Stomach (tissue), 8 donors: ENCODE measurements at regions not wholly inside any gene's neighbourhood (a gene's known extent, or its start where the extent isn't known, plus 50 kb on each side); places are given as distances from the start of the nearest gene placed in this dataset.

Experiments used
- DNase-seq, 2 donors: peaks; one replicate each; pipeline versions ENCODE4 v3.0.0 to v3.0.0-alpha.2; 2013 to 2019
- H3K27ac ChIP-seq, 5 donors: fragments of 200-600 bp in 4 of 5; sonication (generic) in 4 of 5; one replicate each; pipeline ENCODE4 v1.5.1; 2013 to 2019; ENCODE audit warnings: mild to moderate bottlenecking in 1 of 5, moderate library complexity in 1 of 5
- H3K27me3 ChIP-seq, 3 donors: fragments of 200-600 bp; sonication (generic); one replicate each; pipeline ENCODE4 v1.5.1; 2017 to 2019; ENCODE audit warnings: mixed run types in 1 of 3
- H3K36me3 ChIP-seq, 4 donors: fragments of 200-600 bp; sonication (generic); 1 replicate in 3 of 4; 2 replicates in 1 of 4; pipeline ENCODE4 v1.5.1; 2016 to 2019
- H3K4me1 ChIP-seq, 4 donors: fragments of 200-600 bp; sonication (generic); one replicate each; pipeline ENCODE4 v1.5.1; 2016 to 2019
- H3K4me3 ChIP-seq, 4 donors: fragments of 200-600 bp; sonication (generic) in 3 of 4; one replicate each; pipeline ENCODE4 v1.5.1; 2016 to 2019; ENCODE audit warnings: mild to moderate bottlenecking in 1 of 4
- H3K9me3 ChIP-seq, 4 donors: fragments of 200-600 bp; sonication (generic); one replicate each; pipeline ENCODE4 v1.5.1; 2016 to 2019
- EP300 ChIP-seq: sonication (generic); formaldehyde crosslinking; IDR thresholded peaks from one replicate; pipeline ENCODE4 v1.6.1; 2017; ENCODE audit warnings: antibody characterized with exemption
- POLR2A ChIP-seq, 4 donors: fragments of 450-650 bp; IDR thresholded peaks; one replicate each; pipeline ENCODE4 v1.6.1; 2016; ENCODE audit warnings: antibody characterized with exemption in 4 of 4, control low read depth in 2 of 4, mild to moderate bottlenecking in 1 of 4, moderate library complexity in 1 of 4
- POLR2AphosphoS5 ChIP-seq, 3 donors: sonication (generic); formaldehyde crosslinking; IDR thresholded peaks; one replicate each; pipeline ENCODE4 v1.6.1; 2016; ENCODE audit warnings: antibody characterized with exemption in 3 of 3
- WGBS, 5 donors: extraction: QIAGEN DNeasy Blood & Tissue Kit in 3 of 5; methylation state at CpG; one replicate each; pipeline versions ENCODE4 v1.1.5 to v1.1.7; 2013 to 2018; 5-methylcytosine and 5-hydroxymethylcytosine counted together
- intact Hi-C: fragments of 100-400 bp; cut with DNase I; formaldehyde crosslinking; loops from one replicate; pipeline ENCODE4 v1.15.1; 2023; ENCODE audit warnings: low total_unique reads
- TF ChIP-seq, protein P1 (sequence below), 7 experiments: fragments of 450-650 bp in 4 of 7; fragments of 200-600 bp in 3 of 7; sonication (generic) in 3 of 7; IDR thresholded peaks; one replicate each; pipeline ENCODE4 v1.5.1; 2016 to 2019; ENCODE audit warnings: antibody characterized with exemption in 7 of 7, control low read depth in 2 of 7, mild to moderate bottlenecking in 1 of 7
- donor health status: healthy with polysubstance abuse.
- donor health status: Bipolar disorder and iron deficiency.
- donor health status: healthy.

- H3K27ac ChIP-seq: no peak overlapping the region
- WGBS, 5 donors: 44 to 70% (median 53%) methylated on average over 2 of the region's 2 CpGs
- no peak overlapping the region for H3K4me3 ChIP-seq
- H3K27me3 ChIP-seq: no peaks in the 10 kb centered on the region
- H3K4me1 ChIP-seq: no peaks in the 10 kb centered on the region
- DNase-seq: peak in 1 of 2 donors; percentile 42
- H3K9me3 ChIP-seq: no peaks in the 10 kb centered on the region
- no peaks in the 10 kb centered on the region for H3K36me3 ChIP-seq
- no peak for TF ChIP-seq POLR2A (IDR thresholded peaks at IDR 0.05)
- no peak for TF ChIP-seq EP300
- TF ChIP-seq, protein P1, sequence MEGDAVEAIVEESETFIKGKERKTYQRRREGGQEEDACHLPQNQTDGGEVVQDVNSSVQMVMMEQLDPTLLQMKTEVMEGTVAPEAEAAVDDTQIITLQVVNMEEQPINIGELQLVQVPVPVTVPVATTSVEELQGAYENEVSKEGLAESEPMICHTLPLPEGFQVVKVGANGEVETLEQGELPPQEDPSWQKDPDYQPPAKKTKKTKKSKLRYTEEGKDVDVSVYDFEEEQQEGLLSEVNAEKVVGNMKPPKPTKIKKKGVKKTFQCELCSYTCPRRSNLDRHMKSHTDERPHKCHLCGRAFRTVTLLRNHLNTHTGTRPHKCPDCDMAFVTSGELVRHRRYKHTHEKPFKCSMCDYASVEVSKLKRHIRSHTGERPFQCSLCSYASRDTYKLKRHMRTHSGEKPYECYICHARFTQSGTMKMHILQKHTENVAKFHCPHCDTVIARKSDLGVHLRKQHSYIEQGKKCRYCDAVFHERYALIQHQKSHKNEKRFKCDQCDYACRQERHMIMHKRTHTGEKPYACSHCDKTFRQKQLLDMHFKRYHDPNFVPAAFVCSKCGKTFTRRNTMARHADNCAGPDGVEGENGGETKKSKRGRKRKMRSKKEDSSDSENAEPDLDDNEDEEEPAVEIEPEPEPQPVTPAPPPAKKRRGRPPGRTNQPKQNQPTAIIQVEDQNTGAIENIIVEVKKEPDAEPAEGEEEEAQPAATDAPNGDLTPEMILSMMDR (IDR thresholded peaks at IDR 0.05): no peak
- no peak for TF ChIP-seq POLR2AphosphoS5 (IDR thresholded peaks at IDR 0.05)
- intact Hi-C loops: no loop called here
These were observed 261.0 kb upstream of the NDST3 start for GRCh38 chr4:117773064-117773936.

DNA sequence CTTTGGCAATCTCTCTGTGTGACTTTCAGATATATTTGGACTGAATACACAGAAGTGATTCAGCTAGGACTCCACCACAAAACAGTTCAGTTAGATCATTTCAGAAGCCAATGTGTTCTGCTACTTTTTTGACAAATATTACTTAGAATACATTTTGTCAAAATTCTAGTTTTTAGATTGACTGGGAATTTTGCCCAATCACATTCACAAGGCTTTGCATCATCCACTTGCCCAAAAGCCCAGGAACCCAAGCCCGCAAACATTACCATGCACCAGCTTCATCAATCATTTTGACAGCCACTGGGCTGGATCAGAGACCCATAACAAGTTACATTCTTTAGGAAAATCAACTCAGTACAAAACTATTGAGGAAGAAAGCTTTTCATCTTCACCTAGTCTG is 256.6 kb upstream of the NDST3 start:
- 71 to 89% (median 84%) methylated on average over 1 of the region's 1 CpG for WGBS, 5 donors
- Histone ChIP-seq H3K27ac (no peak overlapping the region), H3K9me3 (no peaks in the 10 kb centered on the region), H3K36me3 (no peaks in the 10 kb centered on the region), H3K4me1 (no peaks in the 10 kb centered on the region), H3K4me3 (no peak overlapping the region), H3K27me3 (no peaks in the 10 kb centered on the region)
- TF ChIP-seq, protein P1 (IDR thresholded peaks at IDR 0.05): no peak
- TF ChIP-seq EP300 (no peak), POLR2AphosphoS5 (IDR thresholded peaks at IDR 0.05) (no peak), POLR2A (IDR thresholded peaks at IDR 0.05) (no peak)
- intact Hi-C loops: no loop called here
- no peak for DNase-seq

GRCh38 chr4:117783716-117784115 is 250.6 kb upstream of the NDST3 start:
- no peaks in the 10 kb centered on the region for H3K4me1 ChIP-seq
- intact Hi-C loops: no loop called here
- WGBS, 5 donors: 40 to 66% (median 54%) methylated on average over 2 of the region's 2 CpGs
- peak in 1 of 2 donors; percentile 23 for DNase-seq
- H3K9me3 ChIP-seq: no peaks in the 10 kb centered on the region
- no peak overlapping the region for H3K4me3 ChIP-seq
- H3K27me3 ChIP-seq: no peaks in the 10 kb centered on the region
- no peaks in the 10 kb centered on the region for H3K36me3 ChIP-seq
- no peak overlapping the region for H3K27ac ChIP-seq
- no peak for TF ChIP-seq POLR2A (IDR thresholded peaks at IDR 0.05)
- TF ChIP-seq POLR2AphosphoS5 (IDR thresholded peaks at IDR 0.05): no peak
- TF ChIP-seq, protein P1 (IDR thresholded peaks at IDR 0.05): no peak

DNA sequence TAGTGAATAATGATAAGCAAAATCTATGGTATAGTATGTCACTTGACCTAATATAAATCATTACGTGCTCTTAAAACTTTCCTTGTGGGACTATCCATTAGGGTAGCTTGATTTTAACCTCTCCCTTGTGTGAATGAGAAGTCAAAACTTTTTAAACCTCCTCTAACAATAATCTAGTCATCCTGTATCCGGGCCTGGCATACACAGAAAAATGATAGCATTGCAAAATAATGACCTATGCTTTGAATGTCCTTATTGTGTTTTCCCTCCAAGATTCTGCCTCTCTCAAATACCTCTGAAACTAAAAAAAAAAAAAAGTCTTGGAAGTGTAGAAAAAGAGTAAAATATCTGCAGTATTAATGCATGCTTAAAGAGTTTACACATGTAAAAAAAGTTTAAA is 250.0 kb upstream of the NDST3 start:
- H3K4me3 ChIP-seq: no peak overlapping the region
- no peaks in the 10 kb centered on the region for H3K9me3 ChIP-seq
- H3K27ac ChIP-seq: no peak overlapping the region
- 54 to 68% (median 66%) methylated on average over 2 of the region's 2 CpGs for WGBS, 5 donors
- H3K36me3 ChIP-seq: no peaks in the 10 kb centered on the region
- no peaks in the 10 kb centered on the region for H3K27me3 ChIP-seq
- TF ChIP-seq POLR2AphosphoS5 (IDR thresholded peaks at IDR 0.05) (no peak), POLR2A (IDR thresholded peaks at IDR 0.05) (no peak), EP300 (no peak)
- TF ChIP-seq, protein P1 (IDR thresholded peaks at IDR 0.05): no peak
- no peak for DNase-seq
- intact Hi-C loops: no loop called here
- H3K4me1 ChIP-seq: no peaks in the 10 kb centered on the region
